ENCODE measurements at regions not wholly inside any gene's neighbourhood (a gene's known extent, or its start where the extent isn't known, plus 50 kb on each side); places are given as distances from the start of the nearest gene placed in this dataset.
A peak's percentile ranks its signal among the peaks of the same experiment; 100 is the strongest.
"Not testable (repeated sequence)": the region's sequence is repeated elsewhere in the genome, so short reads cannot be mapped to it uniquely, and the experiment has no call there.

DNA sequence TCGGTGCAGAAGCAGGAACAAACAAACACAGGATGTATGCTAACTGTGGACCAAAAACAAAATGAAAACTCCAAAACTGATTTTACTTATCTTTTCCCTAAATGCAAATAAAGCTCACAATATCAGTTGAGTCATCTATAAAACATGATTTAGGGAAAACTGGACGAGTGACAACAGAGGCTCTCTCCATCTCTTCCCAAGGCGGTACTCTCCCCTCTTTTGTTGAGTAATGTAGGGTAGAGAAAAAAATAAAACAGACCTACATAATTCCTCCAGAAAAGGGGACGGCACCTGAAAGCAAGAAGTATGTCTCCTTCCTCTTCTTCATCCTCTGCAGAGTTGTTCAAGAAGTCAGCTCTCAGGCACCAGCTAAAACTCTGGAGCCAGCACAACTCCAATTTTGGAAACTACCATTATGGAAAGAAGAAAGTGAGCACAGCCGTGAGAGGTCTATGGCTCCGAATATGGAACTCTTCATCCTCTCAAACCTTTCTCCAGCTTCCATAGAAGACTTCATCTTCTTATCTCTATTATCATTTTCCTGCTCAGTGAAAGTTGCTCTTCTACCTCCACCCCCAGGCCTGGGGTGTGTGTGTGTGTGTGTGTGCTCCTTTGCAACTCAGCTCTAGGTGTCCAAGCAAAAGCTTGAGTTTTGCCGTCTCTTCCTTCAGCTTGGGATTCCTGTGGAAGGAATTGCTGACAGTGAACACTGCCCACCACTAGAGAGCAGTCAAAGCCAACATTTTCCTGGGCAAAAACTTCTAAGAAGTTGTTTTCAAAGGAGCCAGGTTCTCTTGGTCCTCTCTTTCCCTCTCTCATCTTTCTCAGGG is 155.4 kb downstream of the DIO2 start:
- DNase-seq = peak; percentile 41

DNA sequence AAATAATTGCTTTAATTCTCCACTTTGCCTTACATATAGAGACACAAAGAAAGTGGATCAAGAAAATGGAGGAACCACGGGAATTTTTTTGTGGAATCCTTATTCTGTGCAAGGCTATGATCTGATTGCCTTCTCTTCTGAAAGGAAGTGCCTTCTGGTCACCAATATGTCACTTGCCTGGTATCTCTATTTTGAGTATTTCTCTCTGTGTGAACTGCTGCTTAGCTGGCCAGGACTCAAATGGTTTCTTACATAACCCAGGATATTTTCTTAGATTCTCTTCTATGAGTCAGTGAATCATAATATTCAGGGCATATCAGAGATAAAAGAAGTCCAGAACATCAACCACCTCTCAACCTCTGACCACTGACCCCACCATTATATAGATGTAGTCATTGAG is 156.1 kb downstream of the DIO2 start:
- no peak for DNase-seq

DNA sequence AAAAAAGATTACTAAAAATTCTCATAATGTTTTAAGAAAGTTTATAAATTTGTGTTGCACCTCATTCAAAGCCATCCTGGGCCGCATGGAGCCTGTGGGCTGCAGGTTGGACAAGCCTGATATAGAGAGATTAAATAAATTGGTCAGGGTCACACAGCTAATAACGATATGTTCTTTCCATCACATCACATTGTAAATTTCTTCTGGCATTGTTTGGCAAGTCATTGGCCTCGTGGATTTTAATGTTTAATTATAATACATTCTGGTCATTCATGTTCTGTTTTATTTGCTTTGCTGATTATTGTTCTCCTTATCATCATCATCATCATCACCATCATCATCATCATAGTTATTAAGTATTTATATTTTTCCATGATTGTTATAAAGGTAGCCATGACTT is 157.3 kb downstream of the DIO2 start:
- no peak for DNase-seq

DNA sequence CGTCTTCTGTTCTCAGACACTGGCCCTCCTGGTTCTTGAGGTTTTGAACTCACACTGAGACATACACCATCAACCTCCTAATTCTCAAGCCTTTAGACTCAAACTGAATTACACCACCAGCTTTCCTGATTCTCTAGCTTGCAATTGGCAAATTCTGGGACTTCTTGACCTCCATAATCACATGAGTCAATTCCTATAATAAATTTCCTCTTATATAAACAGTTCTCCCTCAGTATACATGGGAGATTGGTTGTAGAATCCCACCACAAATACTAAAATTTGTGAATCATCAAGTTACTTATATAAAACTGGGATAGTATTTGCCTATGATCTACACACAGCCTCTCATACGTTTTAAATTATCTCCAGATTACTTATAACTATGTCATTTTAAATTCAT is 162.2 kb downstream of the DIO2 start:
- DNase-seq = no peak

DNA sequence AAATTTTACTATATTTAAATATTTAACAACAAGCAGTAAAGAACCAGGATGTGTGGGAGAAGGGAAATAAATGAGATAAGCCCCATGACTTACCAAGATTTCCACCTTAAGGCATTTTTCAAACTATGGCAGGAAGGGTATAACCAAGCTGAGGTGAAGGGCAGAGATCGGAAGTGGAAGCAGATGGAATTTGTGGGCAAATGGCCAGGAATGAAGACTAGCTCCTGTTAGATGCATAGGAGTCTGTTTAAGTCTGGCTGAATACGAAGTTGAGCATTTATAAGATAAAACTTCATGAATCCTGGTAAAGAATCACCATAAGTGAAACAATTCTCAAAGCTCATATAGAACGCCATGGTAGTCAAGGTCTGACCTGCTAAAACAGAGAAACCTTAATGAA is 163.5 kb downstream of the DIO2 start:
- DNase-seq = no peak

DNA sequence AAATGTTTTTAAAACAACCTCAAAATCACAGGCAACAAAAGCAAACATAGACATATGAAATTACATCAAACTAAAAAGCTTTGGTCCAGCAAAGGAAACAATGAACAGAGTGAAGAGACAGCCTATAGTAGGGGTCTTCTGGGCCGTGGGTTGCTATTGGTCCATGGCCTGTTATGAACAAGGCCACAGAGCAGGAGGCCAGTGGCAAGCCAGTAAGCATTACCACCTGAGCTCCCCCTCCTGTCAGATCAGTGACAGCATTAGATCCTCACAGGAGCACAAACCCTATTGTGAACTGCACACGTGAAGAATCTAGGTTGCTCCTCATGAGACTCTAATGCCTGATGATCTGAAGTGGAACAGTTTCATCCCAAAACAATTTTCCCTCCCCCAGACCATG is 174.0 kb downstream of the DIO2 start:
- DNase-seq = no peak

DNA sequence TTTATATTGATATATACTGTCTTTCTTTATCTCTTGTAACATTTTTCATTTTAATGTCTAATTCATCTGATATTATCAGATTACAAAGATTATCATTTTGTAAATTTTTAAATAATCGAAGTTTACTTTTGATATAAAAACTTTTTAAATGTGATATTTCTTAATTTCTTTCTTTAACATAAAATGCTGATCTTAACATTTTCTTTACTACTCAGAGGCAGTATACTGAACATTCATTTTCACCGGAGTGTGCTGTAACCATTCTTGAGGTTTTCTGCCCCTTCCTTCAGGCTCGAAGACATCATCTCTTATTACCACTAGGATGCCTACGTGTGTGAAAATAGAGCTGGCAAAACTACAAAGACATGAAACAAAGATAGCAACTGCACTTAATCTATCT is 186.9 kb downstream of the DIO2 start:
- DNase-seq = no peak

DNA sequence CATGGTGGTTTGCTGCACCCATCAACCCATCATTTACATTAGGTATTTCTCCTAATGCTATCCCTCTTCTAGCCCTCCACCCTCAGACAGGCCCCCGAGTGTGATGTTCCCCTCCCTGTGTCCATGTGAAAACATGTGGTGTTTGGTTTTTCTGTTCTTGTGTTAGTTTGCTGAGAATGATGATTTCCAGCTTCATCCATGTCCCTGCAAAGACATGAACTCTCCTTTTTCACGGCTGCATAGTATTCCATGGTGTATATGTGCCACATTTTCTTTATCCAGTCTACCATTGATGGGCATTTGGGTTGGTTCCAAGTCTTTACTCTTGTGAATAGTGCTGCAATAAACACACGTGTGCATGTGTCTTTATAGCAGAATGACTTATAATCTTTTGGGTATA is 192.8 kb downstream of the DIO2 start:
- not testable (repeated sequence) for DNase-seq

DNA sequence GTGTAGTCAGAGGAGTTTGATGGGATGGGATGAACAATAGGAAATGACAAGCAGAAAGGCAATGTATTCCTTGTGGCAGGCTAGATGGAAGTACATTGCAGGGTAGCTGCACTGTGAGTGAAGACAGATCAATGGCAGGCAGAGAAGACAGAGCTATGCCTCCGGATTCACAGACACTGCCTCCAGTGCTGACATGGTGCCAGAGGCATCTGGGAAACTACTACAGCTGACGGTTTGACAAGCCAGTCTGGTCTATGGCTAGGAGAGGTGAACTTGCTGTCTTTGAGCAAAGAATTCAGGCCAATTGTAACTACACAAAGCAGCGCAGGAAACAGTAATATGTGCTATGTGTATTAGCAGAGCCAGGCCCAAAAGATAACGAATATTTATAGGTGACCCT is 193.5 kb downstream of the DIO2 start:
- DNase-seq = no peak

DNA sequence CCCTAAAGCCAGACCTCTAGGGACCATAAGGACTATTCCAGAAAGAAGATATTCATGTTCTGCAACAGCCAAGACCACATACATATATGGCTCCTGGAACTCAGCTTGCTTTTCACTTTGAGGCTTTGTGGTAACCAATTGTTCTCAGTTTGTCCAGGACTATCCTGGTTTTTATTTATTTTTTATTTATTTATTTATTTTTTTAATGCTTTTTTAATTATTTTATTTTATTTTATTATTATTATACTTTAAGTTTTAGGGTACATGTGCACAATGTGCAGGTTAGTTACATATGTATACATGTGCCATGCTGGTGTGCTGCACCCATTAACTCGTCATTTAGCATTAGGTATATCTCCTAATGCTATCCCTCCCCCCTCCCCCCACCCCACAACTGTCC is 201.1 kb downstream of the DIO2 start:
- DNase-seq = not testable (repeated sequence)

DNA sequence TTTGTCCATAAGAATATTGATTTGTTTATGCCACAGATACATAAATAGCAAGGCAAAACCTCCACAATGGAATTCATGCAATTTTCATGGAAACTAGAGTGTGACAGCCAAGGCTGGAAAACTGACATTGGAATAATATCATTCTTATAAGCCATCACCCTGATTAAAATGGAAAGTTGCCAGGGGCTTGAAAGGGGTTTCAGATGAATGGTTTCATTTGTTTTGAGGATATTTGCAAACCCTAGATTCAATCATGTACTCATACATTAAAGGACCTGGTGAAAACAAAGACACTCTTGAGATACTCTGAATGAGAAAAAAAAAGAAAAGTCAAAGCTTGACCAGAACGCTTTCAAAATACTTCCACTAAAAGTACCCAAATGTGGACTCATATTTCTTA is 205.7 kb downstream of the DIO2 start:
- peak; percentile 15 for DNase-seq

DNA sequence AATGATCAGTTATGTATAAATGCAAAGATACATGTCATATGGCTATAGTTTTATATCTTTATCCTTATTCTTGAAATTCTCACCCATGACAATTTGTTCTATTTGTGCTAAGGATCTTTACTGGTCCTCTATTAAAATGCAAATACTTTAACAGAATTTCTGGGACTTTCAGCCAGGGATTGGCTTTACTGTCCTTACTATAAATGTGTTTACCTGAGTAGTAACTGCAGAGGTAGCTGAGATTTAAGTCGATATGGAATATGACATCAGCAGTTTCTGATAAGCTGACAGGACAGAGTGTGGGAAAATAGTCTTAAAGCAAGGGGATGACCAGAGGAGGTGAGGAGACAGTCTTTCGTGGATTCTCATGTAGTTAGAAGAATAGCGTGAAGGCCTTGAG is 206.4 kb downstream of the DIO2 start:
- no peak for DNase-seq

DNA sequence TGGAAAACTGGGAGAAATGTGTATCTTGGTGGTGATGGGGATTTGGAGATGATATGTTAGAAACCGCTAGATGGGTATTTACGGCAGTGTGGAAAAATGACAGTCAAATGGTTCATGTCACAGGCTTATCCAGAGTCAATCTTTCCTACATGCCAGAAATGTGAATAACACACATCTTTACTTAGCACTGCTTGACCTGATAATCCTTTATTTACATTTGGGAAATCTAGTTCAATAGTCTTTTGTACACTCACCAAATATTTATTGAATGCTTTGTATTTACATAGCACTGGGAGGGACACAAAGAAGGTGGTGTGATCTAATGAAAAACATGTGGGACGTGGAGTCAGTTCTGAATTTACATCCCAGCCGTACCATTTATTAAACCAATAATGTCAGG is 208.2 kb downstream of the DIO2 start:
- DNase-seq = peak; percentile 39

DNA sequence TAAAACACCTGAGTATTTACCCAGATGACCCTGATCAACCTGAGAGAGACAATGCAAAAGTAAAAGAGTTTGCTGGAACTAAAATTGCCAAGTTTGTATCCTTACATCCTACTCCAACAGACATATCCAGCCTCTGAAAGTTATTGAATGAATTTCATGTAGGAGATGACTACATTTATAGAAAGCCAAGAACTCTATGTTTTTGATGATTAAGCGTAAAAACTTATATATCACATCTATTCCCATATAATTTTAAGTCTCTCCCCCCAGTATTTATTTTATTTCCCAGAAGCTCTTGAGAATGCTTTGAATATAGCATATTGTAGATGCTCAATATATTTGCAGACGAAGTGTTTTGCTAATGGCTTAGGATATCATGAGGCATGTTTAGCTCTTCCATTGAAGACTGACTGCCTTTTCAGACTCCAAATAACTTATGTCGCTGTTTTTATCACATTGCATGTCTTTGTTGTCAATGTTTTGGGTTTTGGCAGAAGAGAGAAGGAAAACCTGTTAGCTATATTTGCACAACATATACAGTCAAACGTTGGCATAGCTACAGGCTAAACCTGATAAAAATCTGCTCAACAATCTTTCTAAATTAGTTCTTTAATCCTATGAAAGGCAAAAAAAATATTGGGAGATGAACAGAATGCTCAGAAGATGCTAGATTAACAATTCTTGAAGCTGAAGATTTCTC is 213.6 kb downstream of the DIO2 start:
- no peak for DNase-seq

DNA sequence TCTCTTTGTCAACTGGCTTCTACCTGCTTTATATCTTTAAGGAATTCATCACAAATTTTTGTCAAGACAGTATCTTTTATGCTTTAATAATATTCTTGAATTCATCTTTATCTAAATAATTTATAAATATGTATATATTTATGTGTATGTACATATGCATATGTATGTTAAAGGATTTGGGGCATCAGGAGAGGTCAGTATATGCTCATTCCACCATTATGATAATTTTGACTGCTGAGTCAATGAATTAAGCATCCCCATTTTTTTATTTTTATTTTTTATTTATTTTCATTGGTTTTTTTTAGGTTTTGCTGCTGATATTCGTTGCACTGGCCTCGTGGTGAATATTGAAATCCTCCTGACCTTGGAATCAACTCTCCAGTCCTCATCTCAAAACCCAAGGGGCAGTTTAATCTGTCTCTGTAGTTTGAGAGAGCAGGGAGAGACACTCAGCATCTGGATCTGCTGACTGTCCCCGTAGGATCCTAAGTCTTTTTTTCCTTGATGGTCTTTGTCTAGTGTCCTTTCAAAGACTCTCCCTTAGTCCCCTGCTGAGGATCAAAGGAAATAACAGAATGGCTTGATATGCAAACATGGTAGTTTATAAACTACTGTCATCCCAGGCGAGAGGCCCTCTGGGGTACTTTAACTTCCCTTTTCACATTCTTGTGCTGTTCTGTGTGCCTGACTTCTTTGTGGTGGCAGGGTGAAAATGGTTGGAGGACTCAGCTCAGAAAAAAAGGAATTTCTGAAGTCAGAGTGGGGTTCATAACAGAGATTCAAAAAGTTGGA is 218.7 kb downstream of the DIO2 start:
- no peak for DNase-seq

DNA sequence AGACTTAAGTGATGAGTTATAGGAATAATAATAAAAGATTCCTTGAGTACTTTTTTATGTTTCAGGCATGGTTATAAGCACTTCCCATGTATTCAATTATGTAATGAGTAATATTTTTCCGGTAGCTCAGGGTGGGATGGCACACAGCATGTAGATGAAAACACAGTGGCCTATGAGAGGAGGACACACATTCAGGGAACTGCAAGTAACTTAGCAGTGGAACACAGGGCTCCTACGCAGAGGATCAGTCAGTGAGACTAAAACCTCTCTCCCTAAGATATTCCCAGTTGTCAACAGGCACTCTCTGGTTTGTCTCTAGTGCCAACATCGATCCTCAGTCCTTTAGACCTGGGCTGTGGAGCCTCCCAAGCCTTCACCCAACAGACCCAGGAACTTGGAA is 219.4 kb downstream of the DIO2 start:
- DNase-seq = no peak

DNA sequence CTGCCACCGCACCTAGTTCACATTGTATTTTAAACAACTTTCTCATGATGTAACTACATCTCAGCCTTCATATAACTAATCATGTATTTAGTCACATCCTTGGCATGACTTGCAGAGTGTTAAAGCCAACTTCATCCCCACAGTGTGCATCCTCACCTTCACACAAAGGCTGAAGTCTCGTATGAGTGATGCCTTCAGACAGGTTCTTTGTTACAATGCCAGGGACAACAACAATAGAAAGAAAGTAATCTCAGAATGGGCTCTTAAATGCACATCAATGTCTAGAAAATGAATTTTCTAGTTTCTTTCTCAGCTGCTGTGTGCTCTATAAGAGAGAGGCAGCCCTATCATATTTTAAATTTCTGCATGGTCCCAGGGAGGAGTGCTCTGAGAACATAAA is 221.3 kb downstream of the DIO2 start:
- no peak for DNase-seq

DNA sequence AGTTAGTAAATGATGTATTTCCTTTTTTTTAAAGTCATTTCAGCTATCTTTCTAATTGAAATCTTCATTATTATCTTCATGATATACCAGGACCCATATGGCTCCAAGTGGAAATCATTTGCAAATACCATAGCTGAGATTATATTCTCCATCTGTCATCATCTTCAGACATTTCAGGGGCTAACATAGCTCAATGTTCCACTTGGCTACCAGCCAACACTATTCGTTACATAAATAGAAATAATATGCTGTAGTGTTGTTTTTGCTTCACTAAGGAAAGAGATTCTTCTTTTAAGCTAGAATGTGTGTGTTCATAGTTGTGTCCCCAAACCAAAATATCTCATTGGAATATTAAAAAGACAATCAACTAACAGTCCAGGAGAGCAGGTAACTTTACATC is 225.1 kb downstream of the DIO2 start:
- no peak for DNase-seq

DNA sequence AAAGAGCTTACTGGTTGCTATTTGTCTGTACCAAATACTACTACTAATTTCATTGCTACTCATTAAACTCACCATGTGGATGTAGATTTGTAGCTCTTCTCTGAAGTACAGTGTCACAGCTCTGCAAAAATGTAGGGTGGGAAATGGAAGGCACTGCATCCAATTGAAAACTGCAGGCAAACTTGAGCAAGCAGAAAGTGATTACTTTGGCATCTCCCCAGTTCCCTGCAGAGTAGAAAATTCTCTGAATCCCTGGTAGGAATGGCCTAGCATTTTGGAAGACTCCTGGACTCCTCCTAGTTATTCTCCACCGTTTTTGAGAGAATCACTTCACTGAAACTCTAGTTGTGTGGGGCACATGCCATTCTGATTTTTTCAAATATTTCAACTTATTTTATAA is 239.1 kb downstream of the DIO2 start:
- no peak for DNase-seq

DNA sequence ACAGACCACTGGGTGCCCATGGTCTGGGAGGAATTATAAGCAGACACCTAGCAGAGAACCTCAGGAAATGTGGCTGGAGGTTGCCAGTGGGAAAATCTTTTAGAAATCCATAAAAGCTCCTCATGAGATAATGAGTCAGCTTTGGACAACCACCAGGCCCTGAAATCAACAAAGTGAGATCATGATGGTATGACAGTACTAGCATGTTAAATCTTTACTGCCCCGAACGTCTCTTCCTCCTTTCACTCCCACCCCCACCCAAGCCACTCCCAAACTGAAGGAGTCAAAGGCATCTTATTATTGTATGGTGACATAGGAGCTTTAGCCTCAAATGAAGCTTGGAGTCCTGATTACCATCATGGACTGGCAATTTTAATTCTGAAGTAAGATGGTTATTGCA is 240.0 kb downstream of the DIO2 start:
- DNase-seq = no peak

DNA sequence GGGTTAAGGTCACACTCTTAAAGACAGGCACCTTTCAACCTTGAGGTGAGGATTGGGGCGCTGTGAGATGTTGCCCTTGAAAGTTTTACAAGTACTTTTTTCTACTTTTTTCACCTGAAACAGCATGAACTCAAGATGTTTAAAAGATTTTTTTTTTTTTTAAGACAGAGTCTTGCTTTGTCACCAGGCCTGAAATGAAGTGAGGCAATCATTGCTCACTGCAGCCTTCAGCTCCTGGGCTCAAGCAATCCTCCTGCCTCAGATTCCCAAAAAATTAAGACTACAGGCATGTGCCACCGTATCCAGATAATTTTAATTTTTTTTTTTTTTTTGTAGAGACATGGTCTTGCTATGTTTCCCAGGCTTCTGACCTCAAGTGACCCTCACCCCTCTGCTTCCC is 243.9 kb downstream of the DIO2 start:
- DNase-seq = no peak

DNA sequence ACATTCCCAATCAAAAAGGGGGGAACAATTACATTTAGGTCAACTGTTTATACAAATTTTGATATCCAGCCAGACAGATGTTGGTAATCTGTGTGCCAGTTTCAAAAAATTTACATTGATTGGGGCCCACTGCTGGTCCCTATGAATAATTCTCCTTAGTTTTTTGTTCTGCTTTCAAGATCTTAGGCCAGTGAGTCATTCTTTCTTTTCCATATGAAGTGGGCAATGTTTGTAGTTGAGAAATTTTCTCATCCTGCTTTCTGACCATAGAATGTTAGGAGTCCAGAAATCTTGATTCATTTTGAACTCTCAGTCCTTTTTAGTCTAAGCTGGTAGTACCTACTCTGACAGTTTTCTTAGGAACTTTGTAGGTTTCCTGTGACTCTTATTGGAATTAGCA is 244.3 kb downstream of the DIO2 start:
- no peak for DNase-seq

DNA sequence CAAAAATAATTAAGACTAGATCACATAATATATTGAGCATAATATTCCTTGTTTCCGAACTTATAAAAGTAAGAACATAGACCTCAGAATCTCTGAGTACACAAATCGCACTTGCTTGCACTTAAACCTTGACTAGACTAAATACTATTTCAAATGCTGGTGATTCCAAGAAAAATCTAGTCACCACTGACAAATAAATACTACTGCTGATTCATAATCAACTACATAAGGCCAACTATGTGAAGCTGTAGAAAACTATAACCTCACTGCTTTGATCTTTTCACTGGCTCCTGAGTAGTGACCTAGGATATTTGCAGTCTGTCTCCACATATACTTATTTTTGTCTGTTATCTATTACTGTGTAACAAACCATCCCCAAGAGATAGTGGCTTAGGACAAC is 245.4 kb downstream of the DIO2 start:
- no peak for DNase-seq

DNA sequence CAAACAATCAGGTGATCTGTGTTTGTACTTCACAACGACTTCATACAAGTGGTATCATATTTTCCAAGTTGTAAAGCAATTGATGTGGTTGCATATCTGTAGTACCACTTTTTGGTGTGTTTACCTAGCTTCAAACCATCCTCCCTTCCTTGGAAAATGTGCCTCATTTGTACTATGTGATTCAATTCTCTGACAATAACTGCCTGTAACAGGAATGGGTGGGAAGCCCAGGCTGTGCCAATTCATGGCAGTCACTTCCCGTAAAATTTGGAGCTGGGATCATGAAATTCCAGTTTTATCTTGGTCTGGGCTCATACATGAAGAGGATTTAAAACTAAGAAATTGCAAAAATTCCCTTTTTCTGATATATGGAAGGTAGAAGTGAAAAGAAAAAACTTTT is 250.1 kb downstream of the DIO2 start:
- DNase-seq = no peak

All from NCI-H526 treated with DMSO at 0.1 percent for 48 hours (cell line).